ENCODE measurements at regions not wholly inside any gene's neighbourhood (a gene's known extent, or its start where the extent isn't known, plus 50 kb on each side); places are given as distances from the start of the nearest gene placed in this dataset.
"Not testable (repeated sequence)": the region's sequence is repeated elsewhere in the genome, so short reads cannot be mapped to it uniquely, and the experiment has no call there.

DNA sequence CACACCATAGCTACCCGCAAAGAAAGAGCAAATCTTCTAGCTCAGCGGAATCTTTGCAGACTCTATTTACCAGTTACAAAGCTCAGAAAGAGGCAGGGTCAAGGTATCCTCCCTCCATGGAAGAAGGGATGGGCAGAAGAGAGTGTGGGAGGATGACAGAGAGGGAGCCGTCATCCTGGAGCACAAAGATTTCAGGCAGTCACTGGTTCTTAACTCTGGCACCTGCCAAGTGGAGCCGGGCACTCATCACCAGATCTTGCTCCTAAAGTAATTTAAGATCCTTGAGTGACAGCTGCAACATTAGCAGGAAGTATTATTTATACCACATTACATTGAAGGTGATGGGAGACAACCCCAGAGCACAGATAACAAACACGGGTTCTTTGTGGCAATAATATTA lies 102.5 kb upstream of the NBPF26 start:
- not testable (repeated sequence) for H3K36me3 Mint-ChIP-seq, H3K27ac Mint-ChIP-seq, H3K4me3 Mint-ChIP-seq, H3K9me3 Mint-ChIP-seq, H3K4me1 Mint-ChIP-seq, ATAC-seq, H3K27me3 Mint-ChIP-seq

DNA sequence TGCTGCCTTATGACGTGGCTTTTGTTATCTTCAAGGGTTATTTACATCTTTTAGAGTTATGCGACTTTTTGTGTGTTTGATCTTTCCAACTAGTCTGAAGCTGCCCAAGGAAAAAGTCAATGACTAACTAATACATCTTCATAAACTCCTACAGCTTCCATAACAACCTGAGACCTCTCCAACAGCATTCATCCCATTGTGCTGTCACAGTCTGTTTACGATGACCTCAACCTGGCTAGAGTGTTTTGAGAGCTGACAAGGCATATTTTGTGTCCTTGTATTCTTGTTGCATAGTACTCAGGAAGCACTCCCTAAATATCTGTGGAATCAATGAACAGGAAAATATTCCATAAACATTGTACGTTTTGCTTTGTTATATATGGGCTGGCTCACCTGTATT lies 100.2 kb upstream of the NBPF26 start:
- not testable (repeated sequence) for H3K9me3 Mint-ChIP-seq, ATAC-seq, H3K4me3 Mint-ChIP-seq, H3K27me3 Mint-ChIP-seq, H3K4me1 Mint-ChIP-seq, H3K27ac Mint-ChIP-seq, H3K36me3 Mint-ChIP-seq

DNA sequence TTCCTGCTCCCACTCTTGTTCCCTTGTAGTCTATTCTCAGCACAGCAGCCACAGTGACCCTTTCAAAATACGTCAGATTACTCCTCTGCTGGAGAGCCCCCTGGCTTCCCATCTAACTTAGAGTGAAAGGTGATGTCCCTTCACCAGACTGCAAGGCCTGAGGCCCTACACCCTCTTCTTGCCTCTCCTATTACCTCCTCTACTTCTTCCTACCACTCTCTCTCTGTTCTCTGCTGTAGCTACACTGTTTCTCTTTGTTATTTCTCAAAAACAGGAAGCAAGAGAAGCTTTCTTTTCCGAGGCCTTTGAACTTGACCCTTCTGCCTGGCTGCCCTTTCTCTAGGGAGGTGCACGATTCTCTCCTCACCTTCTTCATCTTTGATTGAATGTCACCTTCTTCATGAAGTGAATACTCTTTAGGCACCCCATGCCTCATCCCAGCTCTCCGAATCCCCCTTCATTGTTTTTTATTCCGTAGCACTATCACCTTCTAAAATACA lies 99.1 kb upstream of the NBPF26 start:
- H3K27ac Mint-ChIP-seq, H3K36me3 Mint-ChIP-seq, H3K4me3 Mint-ChIP-seq, ATAC-seq, H3K4me1 Mint-ChIP-seq, H3K9me3 Mint-ChIP-seq, H3K27me3 Mint-ChIP-seq: not testable (repeated sequence)

DNA sequence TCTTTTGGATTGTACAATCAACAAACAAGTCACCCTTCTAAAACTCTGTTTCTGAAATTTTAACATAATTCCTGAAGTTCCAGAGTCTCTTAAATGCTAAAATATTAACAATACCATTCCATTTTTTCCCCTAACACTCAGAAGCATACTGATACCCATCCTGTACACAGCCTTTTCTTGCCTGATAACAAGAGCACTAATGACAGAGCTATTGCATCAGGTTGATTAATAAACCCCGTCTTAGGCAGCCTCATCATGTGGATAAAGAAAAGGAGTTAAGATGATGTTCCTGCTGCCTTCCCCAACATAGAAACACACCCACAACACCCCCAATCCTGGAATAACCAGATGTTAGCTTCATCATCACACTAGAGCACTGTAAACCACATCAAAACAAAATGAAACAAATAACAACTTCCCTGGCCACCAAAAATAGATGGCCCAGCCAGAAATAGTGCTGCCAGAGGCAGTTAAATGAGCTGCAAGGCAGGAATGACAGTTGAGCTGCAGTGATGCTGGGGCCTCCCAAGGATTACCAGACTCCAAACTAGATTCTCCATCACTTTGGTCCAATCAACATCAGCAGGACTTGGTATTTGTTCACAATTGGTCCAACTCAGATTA lies 93.8 kb upstream of the NBPF26 start:
- not testable (repeated sequence) for ATAC-seq, H3K4me3 Mint-ChIP-seq, H3K4me1 Mint-ChIP-seq, H3K27me3 Mint-ChIP-seq, H3K36me3 Mint-ChIP-seq, H3K9me3 Mint-ChIP-seq, H3K27ac Mint-ChIP-seq

DNA sequence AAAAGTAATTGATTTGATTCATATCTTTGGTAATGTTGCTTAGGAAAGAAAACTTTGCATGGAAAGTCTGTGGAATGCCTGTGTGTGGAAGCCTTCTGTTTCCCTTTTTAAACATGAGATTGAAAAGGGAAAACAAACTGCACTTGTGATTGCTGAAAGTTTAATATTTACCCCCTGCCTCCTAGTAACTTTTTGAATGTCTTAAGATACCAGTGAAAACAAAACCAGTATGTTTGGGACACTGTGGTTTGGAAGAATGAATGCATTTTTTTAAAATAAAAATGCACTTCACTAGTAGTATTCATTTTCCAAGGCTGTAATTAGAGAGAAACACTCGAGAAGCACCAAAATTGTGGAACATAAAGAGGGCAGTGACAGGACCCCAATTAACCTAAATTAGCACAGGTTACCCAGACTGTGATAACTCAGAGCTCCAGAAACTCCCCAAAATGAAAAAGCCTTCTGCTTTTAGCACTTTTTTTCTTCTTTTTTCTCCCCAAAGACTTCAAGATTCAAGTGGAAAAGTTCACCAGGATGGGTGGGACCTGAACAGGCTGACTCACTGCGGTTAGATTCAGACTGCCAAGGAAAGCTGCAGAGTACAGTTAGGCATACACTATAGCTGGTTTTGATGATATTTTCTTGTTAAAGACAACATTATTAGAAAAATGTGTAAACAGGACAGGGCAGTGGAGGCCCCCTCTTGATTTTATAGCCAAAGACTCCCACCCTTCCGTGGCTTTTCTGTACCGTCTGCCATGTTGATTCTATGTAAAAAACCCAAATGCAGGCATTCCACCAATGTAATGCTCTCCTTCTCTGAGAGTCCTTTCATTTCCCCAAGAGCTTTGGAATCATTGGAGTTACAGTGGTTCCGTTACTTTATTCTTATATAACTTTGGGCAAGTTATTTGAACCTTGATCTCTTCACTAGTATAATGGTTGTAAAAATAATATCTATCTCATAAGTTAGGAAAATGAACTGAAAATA lies 88.6 kb upstream of the NBPF26 start:
- not testable (repeated sequence) for H3K36me3 Mint-ChIP-seq, H3K4me1 Mint-ChIP-seq, H3K9me3 Mint-ChIP-seq, H3K4me3 Mint-ChIP-seq, H3K27ac Mint-ChIP-seq, H3K27me3 Mint-ChIP-seq, ATAC-seq

DNA sequence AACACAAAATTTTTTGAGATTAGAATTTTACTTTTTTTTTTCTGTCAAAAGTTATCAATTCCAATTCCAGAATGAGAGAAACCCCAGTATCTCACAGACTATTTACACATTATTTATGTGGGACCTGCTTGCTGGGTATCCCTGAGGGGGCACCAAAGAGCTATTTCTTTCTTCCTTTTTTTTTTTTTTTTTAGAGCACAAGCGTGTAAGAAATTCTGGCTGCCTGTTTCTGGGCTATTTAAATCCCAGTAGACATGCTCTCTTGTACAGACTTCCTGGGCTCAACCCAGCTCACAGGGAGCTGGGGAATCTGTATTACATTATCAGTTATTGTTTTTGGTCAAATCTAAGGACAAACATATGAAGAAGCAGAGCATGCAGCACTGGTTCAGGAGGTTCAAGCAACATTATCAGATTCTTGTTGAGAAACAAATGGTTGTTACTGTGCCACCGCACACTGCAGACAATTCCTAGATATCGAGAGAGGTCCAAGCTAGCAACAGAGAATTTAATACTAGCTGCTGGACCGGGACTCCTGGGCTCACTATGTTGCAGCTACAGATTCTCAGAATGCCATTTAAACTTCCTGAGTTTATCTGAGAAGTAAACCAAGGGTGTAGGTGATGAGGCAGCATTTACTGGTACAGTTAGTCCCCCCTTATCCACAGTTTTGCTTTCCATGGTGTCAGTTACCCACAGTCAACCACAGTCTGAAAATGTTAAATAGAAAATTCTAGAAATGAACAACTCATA lies 83.3 kb upstream of the NBPF26 start:
- not testable (repeated sequence) for H3K36me3 Mint-ChIP-seq, H3K27me3 Mint-ChIP-seq, ATAC-seq, H3K9me3 Mint-ChIP-seq, H3K4me1 Mint-ChIP-seq, H3K4me3 Mint-ChIP-seq, H3K27ac Mint-ChIP-seq

DNA sequence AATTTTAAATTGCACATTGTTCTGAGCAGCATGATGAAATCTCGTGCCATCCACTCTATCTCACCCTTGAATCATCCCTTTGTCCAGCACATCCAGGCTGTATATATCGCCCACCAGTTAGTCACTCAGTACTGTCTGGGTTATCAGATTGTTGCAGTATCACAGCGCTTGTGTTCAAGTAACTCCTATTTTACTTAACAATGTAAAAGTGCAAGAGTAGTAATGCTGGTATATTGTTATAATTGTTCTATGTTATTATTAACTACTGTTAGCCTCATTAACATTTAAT lies 82.8 kb upstream of the NBPF26 start:
- H3K4me1 Mint-ChIP-seq, H3K27ac Mint-ChIP-seq, H3K4me3 Mint-ChIP-seq, ATAC-seq, H3K27me3 Mint-ChIP-seq, H3K9me3 Mint-ChIP-seq, H3K36me3 Mint-ChIP-seq: not testable (repeated sequence)

DNA sequence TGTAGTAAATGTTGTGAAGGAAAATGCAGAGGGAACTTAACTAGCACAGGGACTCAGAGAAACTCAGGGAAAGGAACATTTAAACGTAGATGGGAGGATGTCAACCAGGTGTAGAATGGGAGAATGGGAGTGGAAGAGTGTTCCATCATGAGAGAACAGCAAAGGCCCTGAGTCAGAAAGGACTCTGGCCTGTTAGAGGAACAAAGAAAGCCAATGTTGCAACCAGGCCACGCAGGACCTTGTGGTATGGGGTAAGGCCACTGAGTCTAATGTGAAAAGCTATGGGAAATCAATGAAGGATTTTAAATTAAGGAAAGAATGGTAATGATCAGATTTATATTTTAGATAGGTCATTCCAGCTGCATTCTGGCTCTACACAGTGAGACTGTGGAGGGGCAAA lies 76.6 kb upstream of the NBPF26 start:
- not testable (repeated sequence) for H3K9me3 Mint-ChIP-seq, H3K27me3 Mint-ChIP-seq, H3K27ac Mint-ChIP-seq, H3K4me1 Mint-ChIP-seq, H3K36me3 Mint-ChIP-seq, H3K4me3 Mint-ChIP-seq, ATAC-seq

DNA sequence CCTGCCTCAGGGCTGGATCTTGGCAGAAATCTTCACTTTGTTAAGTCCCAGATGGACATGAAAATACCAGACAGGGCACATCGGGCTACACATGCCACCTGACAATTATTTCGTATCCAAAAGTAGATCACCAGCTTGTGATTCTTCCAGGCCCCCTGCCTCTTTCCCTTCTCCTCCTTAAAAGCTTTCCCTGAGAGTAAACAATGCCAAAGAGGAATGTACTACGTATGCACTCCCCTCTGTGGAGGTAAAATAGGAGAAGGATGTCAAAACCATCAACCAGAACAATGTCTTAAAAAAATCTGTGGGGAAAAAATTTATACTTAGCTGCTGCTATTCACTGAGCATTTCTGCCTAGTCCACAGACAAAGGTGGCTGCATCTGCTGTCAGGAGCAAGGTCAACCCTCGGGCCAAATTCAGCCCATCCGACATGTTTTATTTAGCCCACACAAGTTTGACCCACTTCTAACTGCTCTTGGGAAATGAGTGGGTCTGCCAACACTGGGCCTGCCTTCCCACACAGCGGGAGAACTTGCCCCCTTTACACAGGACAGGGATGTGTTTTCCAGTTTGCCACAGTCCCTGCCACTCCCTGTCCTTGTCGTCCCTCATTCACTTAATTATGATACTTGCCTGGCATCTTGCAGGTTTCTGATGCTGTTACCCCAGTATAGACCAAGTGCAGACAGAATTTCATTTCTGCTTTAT lies 74.7 kb upstream of the NBPF26 start:
- H3K27me3 Mint-ChIP-seq, H3K36me3 Mint-ChIP-seq, H3K9me3 Mint-ChIP-seq, H3K4me3 Mint-ChIP-seq, H3K4me1 Mint-ChIP-seq, H3K27ac Mint-ChIP-seq, ATAC-seq: not testable (repeated sequence)

DNA sequence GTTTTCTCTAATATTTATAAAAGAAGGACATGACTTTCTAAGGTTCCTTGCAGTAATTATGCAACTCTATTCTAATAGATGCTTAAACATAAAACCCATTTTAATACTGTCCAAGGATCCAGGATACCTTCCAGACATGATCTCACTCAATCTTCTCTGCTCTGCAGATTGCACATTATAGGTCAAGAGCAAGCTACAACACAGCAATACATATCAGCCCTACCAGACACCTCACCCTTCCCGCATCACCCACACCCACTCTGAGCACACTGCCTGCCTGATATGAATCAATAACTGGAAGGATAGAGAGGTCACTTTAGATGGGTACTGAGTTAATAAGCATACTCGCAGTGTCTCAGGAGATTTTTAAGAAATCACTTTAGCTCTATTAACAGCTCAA lies 74.0 kb upstream of the NBPF26 start:
- H3K9me3 Mint-ChIP-seq, H3K27ac Mint-ChIP-seq, H3K27me3 Mint-ChIP-seq, ATAC-seq, H3K36me3 Mint-ChIP-seq, H3K4me3 Mint-ChIP-seq, H3K4me1 Mint-ChIP-seq: not testable (repeated sequence)

DNA sequence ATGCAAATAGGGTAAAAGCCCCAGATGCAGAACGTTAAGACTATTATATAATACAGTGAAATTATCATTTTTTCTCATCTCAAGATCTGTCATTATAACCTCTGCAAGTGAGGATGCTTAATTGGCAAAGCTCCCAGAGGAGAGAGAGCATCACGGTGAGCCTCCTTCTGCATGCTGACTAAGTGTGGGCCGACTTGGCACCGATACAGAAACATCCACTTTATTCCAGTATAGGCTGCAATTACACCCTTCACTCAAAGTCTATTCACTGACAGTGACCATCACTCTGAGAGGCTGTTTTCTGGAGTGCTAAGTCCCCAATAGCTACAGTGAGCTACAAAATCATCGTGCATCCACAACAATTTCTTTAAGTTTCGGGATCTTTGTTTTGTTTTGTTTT lies 69.6 kb upstream of the NBPF26 start:
- not testable (repeated sequence) for H3K4me3 Mint-ChIP-seq, H3K36me3 Mint-ChIP-seq, H3K4me1 Mint-ChIP-seq, H3K9me3 Mint-ChIP-seq, H3K27ac Mint-ChIP-seq, H3K27me3 Mint-ChIP-seq, ATAC-seq

DNA sequence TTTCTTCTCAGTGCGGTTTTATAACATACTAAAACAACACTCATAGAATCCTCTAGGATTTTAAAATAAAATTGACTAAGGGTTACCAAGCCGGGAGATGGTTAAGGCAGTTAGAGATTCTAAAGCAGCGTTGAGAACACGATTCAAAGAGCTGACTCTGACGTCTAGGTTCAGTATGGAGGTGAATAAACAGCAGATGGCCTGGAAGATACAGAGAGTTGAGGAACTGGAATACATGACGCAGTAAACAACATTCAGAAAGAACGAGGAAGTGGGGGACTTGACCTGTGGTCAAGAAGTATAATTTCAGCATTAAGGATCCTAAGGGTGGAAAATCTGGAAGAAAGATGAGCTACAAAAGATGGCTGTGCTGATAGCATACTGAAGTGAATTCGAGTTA lies 68.4 kb upstream of the NBPF26 start:
- H3K27me3 Mint-ChIP-seq, H3K27ac Mint-ChIP-seq, H3K4me1 Mint-ChIP-seq, H3K9me3 Mint-ChIP-seq, H3K4me3 Mint-ChIP-seq, ATAC-seq, H3K36me3 Mint-ChIP-seq: not testable (repeated sequence)

DNA sequence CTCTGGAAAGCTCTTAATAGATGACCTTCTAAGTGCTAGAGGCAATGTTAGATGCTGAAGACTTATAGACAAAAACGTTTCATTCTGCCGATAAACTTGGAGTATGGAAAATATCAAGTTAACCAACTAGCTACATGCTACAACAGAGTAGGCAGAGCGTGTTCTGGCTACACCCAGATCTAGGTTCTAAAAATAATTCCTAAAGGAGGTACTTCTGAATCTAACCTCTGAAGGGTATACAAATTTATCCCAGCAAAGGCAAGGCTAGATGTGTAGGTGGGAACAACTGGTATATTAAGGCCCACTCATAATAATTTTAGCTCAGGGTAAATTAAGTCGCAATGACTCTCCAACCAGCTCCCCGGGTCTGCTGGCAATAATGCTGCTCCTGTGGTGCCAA lies 67.6 kb upstream of the NBPF26 start:
- not testable (repeated sequence) for H3K9me3 Mint-ChIP-seq, H3K36me3 Mint-ChIP-seq, H3K4me3 Mint-ChIP-seq, H3K27ac Mint-ChIP-seq, ATAC-seq, H3K4me1 Mint-ChIP-seq, H3K27me3 Mint-ChIP-seq

DNA sequence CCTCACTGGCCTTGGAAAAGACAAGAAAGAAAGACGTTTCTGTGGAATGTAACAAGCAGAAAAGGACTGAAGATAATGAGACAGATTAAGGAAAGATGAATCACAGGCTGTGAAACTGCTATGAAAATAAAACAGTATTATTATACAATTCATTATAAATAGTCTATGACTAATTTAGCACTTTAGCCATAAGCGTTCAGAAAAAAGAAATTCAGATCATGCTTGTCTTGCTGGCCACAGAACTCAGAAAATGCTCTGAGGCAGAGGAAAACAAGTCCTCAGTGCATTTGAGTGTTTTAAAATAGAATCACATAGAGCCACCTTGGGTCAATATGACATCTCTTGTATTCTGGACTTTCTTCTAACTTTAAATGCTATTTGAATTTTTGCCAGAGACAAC lies 65.9 kb upstream of the NBPF26 start:
- ATAC-seq, H3K27ac Mint-ChIP-seq, H3K4me1 Mint-ChIP-seq, H3K9me3 Mint-ChIP-seq, H3K36me3 Mint-ChIP-seq, H3K27me3 Mint-ChIP-seq, H3K4me3 Mint-ChIP-seq: not testable (repeated sequence)

DNA sequence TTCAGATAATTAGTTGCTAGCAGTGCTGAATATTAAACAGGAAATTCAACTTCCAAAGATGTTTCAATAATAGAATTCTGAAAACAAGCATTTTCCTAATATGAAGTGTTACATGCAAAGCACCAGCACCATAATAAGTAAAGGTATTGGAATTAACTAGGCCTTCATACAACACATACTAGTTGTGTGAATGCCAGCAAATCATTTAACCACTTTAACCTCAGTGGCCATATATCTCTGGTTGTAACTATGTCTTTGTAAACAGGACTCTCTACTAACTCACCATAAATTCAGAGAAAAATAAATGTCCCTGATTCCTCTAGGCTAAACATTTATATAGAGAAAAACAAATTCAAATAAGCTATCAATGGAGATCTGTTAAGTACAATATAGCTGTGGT lies 65.1 kb upstream of the NBPF26 start:
- H3K4me1 Mint-ChIP-seq, H3K27ac Mint-ChIP-seq, ATAC-seq, H3K9me3 Mint-ChIP-seq, H3K36me3 Mint-ChIP-seq, H3K27me3 Mint-ChIP-seq, H3K4me3 Mint-ChIP-seq: not testable (repeated sequence)
